HG02943 (cell line): ENCODE measurements at regions not wholly inside any gene's neighbourhood (a gene's known extent, or its start where the extent isn't known, plus 50 kb on each side); places are given as distances from the start of the nearest gene placed in this dataset.

Source experiments
- ATAC-seq: cut with Tn5 transposase; IDR thresholded peaks from one replicate; pipeline ENCODE4 v1.9.1; 2021; ENCODE audit warnings: mild to moderate bottlenecking, low read depth, moderate library complexity; ENCODE audit not compliant: unreplicated experiment

DNA sequence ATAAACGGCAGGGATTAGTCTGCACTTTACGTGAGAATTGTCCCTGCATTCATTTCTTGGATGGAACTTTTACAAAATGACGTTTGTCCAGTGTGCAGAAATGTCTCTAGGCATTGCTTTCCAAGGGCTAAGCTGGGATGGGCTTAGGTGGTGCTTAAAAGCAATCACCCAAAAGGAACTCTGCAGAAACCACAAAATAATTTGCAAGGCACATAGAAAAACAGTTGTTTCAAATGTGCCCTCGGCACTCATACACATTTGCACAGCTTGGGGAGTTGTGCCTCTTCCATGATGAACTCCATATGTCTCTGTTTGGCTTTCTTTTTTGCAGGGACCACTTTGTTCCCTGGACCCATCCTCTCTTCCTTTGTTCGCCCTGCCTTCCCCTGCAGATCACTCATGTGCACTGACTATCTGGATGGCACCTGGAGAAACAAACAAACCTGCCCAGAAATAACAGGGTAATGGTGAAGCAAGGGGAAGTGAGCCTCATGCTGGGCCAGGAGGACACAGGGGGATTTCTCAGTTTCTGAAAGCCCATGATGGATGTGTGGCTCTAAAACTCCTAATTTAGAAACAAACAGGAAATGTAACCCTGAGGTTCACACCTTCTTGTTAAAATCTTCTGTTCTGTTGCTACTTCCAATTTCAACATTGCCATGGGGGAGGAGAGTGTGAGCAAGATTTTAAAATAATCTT, 150.2 kb downstream of the SNX19 start:
- ATAC-seq, result no peak

- ATAC-seq, result no peak
Measured at GRCh38 chr11:130766650-130767565, 149.4 kb downstream of the SNX19 start.

DNA sequence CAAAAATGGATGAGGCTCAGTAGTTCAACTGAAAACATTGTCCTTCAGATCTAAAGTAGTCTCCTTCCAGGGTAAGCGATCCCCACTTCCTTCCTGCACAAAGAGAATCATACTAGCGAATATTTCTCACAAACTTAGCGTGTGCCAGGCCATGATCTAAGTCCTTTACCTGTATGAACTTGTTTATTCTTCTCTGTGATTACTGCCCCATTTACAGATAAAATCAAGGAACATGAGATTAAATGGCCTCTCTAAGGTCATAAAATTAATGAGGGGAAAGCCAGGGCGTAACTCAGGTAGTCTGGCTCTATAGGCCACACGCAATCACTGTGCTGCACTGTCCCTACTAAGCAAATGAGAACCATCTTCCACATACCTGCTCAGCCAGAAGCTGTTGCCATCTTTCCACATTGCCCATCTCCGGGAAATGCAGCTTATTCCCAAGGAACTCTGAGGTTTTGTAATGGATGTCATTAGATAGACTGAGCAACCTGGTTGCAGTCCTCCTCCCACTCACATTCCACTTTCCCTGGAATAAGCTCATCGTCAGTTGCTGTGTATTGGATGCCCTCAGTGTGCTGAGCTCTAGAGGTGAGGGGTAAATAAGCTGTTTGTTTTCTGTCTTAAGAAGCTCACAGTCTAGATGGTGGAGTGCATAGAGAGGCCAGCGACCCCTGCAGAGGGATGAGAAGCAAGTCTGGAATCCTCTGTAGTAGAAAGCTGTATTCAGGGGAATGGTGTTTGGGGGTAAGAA, 146.3 kb downstream of the SNX19 start:
- no peak for ATAC-seq

DNA sequence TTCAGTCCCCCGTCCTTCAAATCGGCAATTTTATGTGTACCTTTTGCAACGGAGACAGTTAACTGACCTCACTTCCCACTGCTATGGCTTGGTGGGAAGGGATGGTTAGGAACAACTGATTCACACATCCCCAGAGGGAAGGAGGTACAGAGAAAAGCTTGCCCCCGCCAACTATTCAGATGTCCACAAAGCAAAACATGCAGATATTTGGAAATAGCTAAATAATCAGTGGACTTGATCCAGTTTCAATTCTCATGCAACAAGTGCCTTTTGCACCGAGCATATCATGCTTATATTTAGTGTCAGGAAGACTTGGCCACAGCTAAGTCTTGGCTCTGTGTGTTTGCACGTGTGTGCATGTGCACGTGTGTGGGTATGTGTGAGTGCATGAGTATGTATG, 144.6 kb downstream of the SNX19 start:
- no peak for ATAC-seq

- no peak for ATAC-seq
Measured at GRCh38 chr11:130772266-130773227, 143.7 kb downstream of the SNX19 start.

- no peak for ATAC-seq
Measured at GRCh38 chr11:130773244-130773820, 142.9 kb downstream of the SNX19 start.

GRCh38 chr11:130774703-130775102, 141.6 kb downstream of the SNX19 start:
- no peak for ATAC-seq

DNA sequence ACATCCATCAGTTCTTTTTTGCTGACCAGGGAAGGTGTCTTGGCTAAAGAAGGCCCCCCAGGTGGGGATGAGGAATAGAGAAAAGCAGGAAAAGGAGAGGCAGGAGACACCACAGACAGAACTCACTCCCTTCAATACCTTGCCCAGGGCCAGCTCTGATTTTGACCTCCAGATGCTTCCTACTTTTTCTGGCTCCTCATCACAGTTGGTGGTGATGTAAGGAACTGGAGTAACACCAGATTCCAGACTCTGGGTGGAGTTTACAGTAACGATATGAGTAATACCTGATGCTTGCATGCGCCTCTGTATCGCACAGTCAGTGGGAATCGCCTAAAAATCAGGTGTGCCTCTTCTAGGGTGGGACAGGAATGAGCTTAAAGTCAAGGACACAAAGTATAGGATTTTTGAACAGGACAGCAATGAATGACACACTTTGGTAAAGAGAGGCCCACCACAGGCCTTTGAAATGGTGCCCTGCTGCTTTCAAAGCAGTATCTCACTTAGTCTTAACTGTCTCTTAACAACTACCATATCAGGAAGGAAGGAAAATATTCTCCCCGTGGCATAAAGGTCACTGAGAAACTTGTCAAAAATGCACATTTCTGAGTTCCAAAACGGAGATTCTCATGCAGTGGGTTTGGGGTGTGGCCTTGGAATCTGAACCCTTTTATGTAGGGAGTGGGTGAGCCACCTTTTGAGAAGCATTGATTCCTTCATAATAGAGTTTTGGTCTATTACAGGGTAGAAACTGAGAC, 140.8 kb downstream of the SNX19 start:
- ATAC-seq, result no peak

DNA sequence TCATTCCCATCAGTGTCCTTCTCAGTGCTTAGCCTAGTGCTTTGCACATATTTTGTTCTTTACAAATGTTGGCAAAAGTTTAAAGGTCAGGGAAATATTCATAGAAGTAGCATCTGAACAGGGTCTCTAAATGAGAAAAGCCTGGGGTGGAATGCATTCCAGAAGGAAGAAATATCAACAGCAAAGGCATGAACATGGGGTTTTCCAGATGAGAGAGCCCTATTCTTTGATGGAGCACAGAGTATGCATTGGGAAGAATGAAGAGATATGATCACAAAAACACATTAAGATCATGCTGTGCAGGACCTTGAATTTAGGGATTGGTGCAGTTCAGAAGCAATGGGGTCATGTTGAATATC, 140.2 kb downstream of the SNX19 start:
- no peak for ATAC-seq

DNA sequence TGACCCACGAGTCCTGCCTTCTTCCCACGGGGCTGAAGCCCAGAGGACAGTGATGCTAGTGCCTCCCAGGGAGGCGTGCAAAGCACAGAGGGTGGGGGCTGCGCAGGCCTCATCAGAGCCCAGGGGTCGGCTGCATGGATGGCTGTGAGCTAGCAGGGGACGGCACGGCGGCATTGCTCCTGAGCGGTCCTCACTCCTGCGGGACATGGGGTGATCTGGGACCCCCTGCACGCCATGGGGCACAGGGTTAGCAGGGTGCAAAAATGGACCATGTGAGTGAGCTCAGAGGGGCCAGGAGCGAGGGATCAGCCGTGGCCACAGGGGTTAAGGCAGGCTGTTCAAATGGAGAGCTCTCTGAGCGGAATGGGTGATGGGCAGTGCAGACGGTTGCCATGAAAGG, 138.3 kb downstream of the SNX19 start:
- ATAC-seq, result no peak

- ATAC-seq, result no peak
Measured at GRCh38 chr11:130778705-130779104, 137.6 kb downstream of the SNX19 start.

DNA sequence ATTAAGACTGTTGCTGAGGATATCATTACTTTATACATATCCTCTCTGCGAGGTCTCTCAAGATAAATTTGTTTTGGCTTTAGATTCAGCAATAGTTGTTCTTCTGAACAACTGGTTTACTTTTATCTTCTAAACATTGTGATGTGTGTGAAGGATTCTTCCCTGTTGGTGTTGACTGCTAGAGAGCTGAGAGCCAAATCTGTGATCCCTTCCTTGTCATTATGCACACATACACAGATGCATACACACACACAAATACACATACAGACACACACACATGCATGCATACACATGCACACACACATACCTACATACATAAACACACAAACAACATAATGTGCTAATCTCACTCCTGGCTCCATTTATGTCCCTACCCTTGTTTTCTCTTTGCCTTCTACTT, 137.0 kb downstream of the SNX19 start:
- no peak for ATAC-seq

- ATAC-seq, result no peak
Measured at GRCh38 chr11:130779943-130780342, 136.3 kb downstream of the SNX19 start.

DNA sequence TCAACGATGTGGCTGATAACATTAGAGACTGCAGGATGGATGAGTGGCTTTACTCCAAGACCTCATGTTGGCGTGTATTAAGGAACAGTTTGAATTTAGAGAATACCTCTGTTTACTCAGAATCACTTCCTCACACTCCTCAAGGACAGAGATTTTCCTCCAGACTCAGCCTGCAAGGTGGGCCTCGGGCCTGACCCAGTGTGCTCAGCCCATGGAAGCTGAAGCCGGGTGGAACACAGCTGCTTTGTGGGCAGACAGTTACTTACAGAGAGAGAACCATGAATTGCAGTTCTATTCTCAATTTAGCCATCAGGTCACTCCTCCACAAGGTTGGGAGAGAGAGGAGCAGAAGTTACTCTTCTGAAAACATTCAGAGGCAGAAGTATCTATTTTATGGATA, 135.8 kb downstream of the SNX19 start:
- ATAC-seq, result no peak

DNA sequence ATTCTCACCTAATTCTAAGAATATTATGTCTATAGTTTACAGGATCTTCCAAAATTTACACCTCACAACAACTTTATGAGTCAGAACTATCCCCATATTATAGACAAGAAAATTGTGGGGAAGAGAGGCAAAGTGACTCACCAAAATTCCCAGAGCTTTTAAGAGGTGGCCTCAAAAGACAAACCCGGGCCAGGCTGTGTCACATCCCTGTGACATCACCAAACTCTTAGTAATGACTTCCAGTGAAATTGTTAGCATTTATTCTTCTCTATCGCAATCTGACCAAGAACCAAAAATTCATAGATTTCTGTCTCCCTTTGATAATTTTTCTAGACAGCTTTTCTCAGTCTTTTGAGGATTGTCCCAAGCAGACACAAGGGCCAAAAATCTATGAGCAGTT, 134.3 kb downstream of the SNX19 start:
- ATAC-seq, result no peak

DNA sequence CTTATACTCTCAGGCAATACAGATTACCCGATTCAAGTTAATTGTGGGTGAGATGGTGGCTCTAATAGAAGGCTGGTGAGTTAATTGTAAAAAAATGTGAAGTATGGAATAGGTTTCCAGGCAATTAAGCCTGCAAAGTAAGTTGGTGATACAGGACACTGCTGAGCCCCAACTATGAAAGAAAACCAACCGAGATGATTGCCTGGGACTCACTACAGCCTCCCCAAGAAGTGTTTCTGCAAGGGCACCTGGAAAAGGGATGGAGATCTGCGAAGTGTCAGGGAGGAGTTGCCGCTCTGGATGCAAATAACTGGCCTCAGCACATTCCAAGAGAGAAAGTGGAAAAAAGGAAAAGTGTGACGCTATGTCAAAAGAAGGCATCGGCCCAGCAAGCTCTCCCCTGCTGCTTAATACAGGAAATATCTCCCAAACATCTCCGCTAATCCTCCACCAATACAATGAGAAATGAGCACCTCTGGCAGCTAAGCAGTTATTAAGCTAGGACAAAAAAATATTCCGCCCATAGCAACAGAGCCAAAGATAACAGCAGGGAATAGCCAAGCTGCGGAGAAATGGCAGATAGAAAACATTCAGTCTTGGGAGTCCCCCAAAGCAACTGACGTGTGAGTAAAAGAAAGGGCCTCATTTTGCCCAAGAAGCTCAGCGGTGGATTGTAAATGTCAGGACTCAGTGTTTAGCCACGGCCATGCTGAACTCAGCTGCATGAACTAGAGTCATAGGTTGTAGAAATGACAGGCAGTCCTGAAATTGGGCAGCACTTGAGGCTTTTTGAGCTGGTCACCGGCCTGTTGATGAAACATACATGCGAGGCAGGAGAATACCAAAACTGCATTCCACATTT, 133.7 kb downstream of the SNX19 start:
- no peak for ATAC-seq

GRCh38 chr11:130783323-130783722, 133.0 kb downstream of the SNX19 start:
- no peak for ATAC-seq
